ENCODE measurements at regions not wholly inside any gene's neighbourhood (a gene's known extent, or its start where the extent isn't known, plus 50 kb on each side); places are given as distances from the start of the nearest gene placed in this dataset.

GRCh38 chr6:119980802-119981201, 631.2 kb upstream of the MAN1A1 start:
- no peak overlapping the region for H3K27ac ChIP-seq
- H3K27me3 ChIP-seq (ENCODE audit: insufficient read depth, low read depth, severe bottlenecking), result no peaks in the 10 kb centered on the region
- DNase-seq, result no peak
- H3K9me3 ChIP-seq (ENCODE audit: severe bottlenecking), result no peaks in the 10 kb centered on the region
- no peaks in the 10 kb centered on the region for H3K36me3 ChIP-seq
- H3K4me3 ChIP-seq (ENCODE audit: low read depth, low read length), result no peak overlapping the region
- TF ChIP-seq, protein P1, sequence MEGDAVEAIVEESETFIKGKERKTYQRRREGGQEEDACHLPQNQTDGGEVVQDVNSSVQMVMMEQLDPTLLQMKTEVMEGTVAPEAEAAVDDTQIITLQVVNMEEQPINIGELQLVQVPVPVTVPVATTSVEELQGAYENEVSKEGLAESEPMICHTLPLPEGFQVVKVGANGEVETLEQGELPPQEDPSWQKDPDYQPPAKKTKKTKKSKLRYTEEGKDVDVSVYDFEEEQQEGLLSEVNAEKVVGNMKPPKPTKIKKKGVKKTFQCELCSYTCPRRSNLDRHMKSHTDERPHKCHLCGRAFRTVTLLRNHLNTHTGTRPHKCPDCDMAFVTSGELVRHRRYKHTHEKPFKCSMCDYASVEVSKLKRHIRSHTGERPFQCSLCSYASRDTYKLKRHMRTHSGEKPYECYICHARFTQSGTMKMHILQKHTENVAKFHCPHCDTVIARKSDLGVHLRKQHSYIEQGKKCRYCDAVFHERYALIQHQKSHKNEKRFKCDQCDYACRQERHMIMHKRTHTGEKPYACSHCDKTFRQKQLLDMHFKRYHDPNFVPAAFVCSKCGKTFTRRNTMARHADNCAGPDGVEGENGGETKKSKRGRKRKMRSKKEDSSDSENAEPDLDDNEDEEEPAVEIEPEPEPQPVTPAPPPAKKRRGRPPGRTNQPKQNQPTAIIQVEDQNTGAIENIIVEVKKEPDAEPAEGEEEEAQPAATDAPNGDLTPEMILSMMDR (IDR thresholded peaks at IDR 0.05; ENCODE audit: low read depth, low read length), result no peak

DNA sequence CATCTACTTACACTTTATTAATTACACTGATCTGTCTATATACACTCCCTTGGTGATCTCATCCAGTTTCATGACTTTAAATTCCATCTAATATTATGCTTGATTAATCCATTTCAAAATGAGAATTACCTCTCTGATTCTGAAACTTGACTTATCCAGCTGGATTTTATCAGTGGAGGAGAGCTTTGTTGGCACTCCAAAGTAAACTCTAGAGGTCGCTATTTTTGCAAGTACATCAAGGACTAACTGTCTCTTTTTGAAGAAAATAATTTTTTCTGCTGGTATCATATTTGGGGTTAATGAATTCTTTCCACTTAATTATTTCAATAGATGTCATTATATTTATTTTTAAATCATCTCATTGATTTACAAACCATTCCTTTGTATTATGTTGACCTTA, 630.3 kb upstream of the MAN1A1 start:
- H3K27ac ChIP-seq, result no peak overlapping the region
- TF ChIP-seq, protein P1 (IDR thresholded peaks at IDR 0.05; ENCODE audit: low read depth, low read length), result peak; percentile 31
- no peaks in the 10 kb centered on the region for H3K36me3 ChIP-seq
- H3K4me3 ChIP-seq (ENCODE audit: low read depth, low read length), result no peak overlapping the region
- H3K27me3 ChIP-seq (ENCODE audit: insufficient read depth, low read depth, severe bottlenecking), result no peaks in the 10 kb centered on the region
- H3K9me3 ChIP-seq (ENCODE audit: severe bottlenecking), result no peaks in the 10 kb centered on the region
- DNase-seq, result no peak

GRCh38 chr6:119978274-119978889, 628.8 kb upstream of the MAN1A1 start:
- H3K4me3 ChIP-seq (ENCODE audit: low read depth, low read length), result no peak overlapping the region
- no peak overlapping the region for H3K27ac ChIP-seq
- TF ChIP-seq, protein P1 (IDR thresholded peaks at IDR 0.05; ENCODE audit: low read depth, low read length), result peak; percentile 43
- no peaks in the 10 kb centered on the region for H3K9me3 ChIP-seq (ENCODE audit: severe bottlenecking)
- peak; percentile 27 for DNase-seq
- H3K27me3 ChIP-seq (ENCODE audit: insufficient read depth, low read depth, severe bottlenecking), result no peaks in the 10 kb centered on the region
- H3K36me3 ChIP-seq, result no peaks in the 10 kb centered on the region

GRCh38 chr6:119974430-119975159, 625.0 kb upstream of the MAN1A1 start:
- DNase-seq, result no peak
- Histone ChIP-seq H3K9me3 (ENCODE audit: severe bottlenecking) (no peaks in the 10 kb centered on the region), H3K36me3 (no peaks in the 10 kb centered on the region), H3K27ac (no peak overlapping the region), H3K27me3 (ENCODE audit: insufficient read depth, low read depth, severe bottlenecking) (no peaks in the 10 kb centered on the region), H3K4me3 (ENCODE audit: low read depth, low read length) (no peak overlapping the region)
- TF ChIP-seq, protein P1 (IDR thresholded peaks at IDR 0.05; ENCODE audit: low read depth, low read length), result no peak

DNA sequence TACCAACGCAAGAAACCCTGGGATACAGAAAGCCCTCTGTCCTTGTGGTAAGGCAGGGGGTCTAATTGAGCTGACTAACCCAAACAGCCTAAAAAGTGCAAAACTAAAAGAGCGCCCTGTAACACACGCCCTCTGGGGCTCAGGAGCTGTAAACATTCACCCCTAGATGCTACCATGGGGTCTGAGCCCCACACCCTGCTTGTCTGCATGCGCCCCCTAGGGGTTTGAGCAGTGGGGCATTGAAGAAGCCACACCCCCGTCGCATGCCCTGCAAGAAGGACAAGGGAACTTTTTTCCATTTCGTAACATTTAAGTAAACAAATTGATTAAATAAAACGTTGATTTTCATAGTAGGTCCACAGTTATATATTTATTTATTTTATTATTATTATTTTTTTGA, 616.9 kb upstream of the MAN1A1 start:
- Histone ChIP-seq H3K9me3 (ENCODE audit: severe bottlenecking) (no peaks in the 10 kb centered on the region), H3K36me3 (no peaks in the 10 kb centered on the region), H3K27ac (no peak overlapping the region), H3K4me3 (ENCODE audit: low read depth, low read length) (no peak overlapping the region), H3K27me3 (ENCODE audit: insufficient read depth, low read depth, severe bottlenecking) (no peaks in the 10 kb centered on the region)
- TF ChIP-seq, protein P1 (IDR thresholded peaks at IDR 0.05; ENCODE audit: low read depth, low read length), result peak; percentile 41
- DNase-seq, result peak; percentile 46
